ENCODE measurements at regions not wholly inside any gene's neighbourhood (a gene's known extent, or its start where the extent isn't known, plus 50 kb on each side); places are given as distances from the start of the nearest gene placed in this dataset.
"Not testable (repeated sequence)": the region's sequence is repeated elsewhere in the genome, so short reads cannot be mapped to it uniquely, and the experiment has no call there.

DNA sequence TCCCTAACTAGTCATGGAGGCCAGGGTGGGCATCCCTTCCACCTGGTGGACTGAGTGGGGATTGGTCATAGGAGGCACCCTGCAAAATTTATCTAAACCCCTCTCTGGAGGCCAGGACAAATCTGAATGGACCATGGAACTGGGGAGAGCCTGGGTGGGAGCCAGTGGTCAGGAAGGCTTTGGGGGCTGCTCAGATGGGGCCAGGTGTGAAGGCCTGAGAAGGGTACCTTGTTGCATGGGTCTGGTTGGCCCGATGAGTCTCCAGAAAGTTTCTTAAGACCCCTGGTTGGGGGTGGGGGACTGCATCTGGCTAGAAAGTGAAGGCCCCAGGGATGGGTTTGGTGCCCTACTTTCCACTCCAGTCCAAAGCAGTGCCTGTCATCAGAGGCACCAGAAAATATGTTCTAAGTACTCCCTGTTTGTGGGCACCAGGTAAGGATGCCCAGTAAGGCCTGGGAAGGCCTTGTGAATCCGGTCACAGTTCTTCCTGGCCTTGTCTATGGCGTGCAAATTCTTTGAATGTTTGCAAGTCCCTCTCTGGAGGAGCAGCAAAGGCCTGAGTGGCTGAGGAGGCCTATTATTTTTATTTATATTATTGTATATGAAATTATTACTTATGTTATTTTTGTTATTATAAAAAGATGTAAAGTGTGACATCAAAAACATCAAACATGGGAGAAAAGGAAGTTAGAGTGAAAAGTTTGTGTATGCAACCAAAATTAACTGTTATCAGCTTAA lies 1729.0 kb downstream of the SPATA31A7 start:
- TF ChIP-seq FOXA1 (IDR thresholded peaks at IDR 0.05); SP1 (IDR thresholded peaks at IDR 0.05); ELF4 (IDR thresholded peaks at IDR 0.05); FOXM1 (IDR thresholded peaks at IDR 0.05; ENCODE audit: borderline replicate concordance); L3MBTL2 (conservative IDR thresholded peaks at IDR 0.05); HDGF (IDR thresholded peaks at IDR 0.05; ENCODE audit: borderline replicate concordance); ARNT (IDR thresholded peaks at IDR 0.05); ZNF384 (IDR thresholded peaks at IDR 0.05); TARDBP (IDR thresholded peaks at IDR 0.05); SUZ12 (IDR thresholded peaks at IDR 0.05); BHLHE40 (IDR thresholded peaks at IDR 0.05; ENCODE audit: borderline replicate concordance); CTBP1 (IDR thresholded peaks at IDR 0.05; ENCODE audit: borderline replicate concordance): not testable (repeated sequence)
- TF ChIP-seq, protein P1, sequence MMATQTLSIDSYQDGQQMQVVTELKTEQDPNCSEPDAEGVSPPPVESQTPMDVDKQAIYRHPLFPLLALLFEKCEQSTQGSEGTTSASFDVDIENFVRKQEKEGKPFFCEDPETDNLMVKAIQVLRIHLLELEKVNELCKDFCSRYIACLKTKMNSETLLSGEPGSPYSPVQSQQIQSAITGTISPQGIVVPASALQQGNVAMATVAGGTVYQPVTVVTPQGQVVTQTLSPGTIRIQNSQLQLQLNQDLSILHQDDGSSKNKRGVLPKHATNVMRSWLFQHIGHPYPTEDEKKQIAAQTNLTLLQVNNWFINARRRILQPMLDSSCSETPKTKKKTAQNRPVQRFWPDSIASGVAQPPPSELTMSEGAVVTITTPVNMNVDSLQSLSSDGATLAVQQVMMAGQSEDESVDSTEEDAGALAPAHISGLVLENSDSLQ (IDR thresholded peaks at IDR 0.05) = not testable (repeated sequence)
